B cell (primary cell): ENCODE measurements at regions not wholly inside any gene's neighbourhood (a gene's known extent, or its start where the extent isn't known, plus 50 kb on each side); places are given as distances from the start of the nearest gene placed in this dataset.

Experiments
- ATAC-seq: fragments of 200-7000 bp; cut with Tn5 transposase; one replicate; pipeline ENCODE4 v1.10.0; 2021; ENCODE audit warnings: low read depth, mild to moderate bottlenecking, moderate number of reproducible peaks, moderate library complexity
- CTCF ChIA-PET: fragments of 350-600 bp; sonication (Branson Sonifier 250); formaldehyde crosslinking; loops from one replicate; lab custom pipeline; 2021; ENCODE audit warnings: antibody characterized with exemption, inconsistent platforms; lab: Charles Lee
- POLR2A ChIA-PET: fragments of 350-600 bp; sonication (Branson Sonifier 250); formaldehyde crosslinking; loops from one replicate; lab custom pipeline; 2021; ENCODE audit warnings: antibody characterized with exemption; lab: Charles Lee
- DNase-seq: peaks from one replicate; pipeline ENCODE4 v3.0.0; 2013
- H2AFZ ChIP-seq: 2 replicates; pipeline ENCODE4 v1.6.1; 2012; ENCODE audit warnings: mild to moderate bottlenecking, low read depth, low read length; ENCODE audit not compliant: insufficient read depth, poor library complexity, severe bottlenecking
- H3K27ac ChIP-seq, 2 donors: 1 replicate in 1 of 2; 2 replicates in 1 of 2; pipeline ENCODE4 v1.5.1; 2012 to 2013; ENCODE audit warnings: low read length in 2 of 2, mild to moderate bottlenecking in 2 of 2, moderate library complexity in 1 of 2
- H3K27me3 ChIP-seq, 4 experiments: fragments of 200-600 bp in 1 of 4; sonication (generic) in 1 of 4; replicated peaks in 1 of 4; 1 replicate in 2 of 4; 2 replicates in 2 of 4; pipeline versions ENCODE4 v1.6.1 to v1.7.0; 2013 to 2016; ENCODE audit warnings: low read length in 3 of 4, mild to moderate bottlenecking in 2 of 4, mixed read lengths in 1 of 4, moderate library complexity in 1 of 4; ENCODE audit not compliant: insufficient read depth in 4 of 4, control insufficient read depth in 3 of 4; ENCODE audit errors: control extremely low read depth in 1 of 4
- H3K36me3 ChIP-seq, 2 experiments: replicated peaks in 1 of 2; 1 replicate in 1 of 2; 2 replicates in 1 of 2; pipeline versions ENCODE4 v1.6.1 to v1.7.1; 2013; ENCODE audit warnings: low read length in 1 of 2; ENCODE audit not compliant: insufficient read depth in 2 of 2, control insufficient read depth in 1 of 2; ENCODE audit errors: control extremely low read depth in 1 of 2, extremely low read depth in 1 of 2
- H3K4me1 ChIP-seq, 2 donors: fragments of 200-600 bp in 1 of 2; sonication (generic) in 1 of 2; 1 replicate in 1 of 2; 2 replicates in 1 of 2; pipeline versions ENCODE4 v1.5.1 to v1.6.1; 2013 to 2017; ENCODE audit warnings: low read length in 2 of 2; ENCODE audit not compliant: control insufficient read depth in 2 of 2, insufficient read depth in 2 of 2
- H3K4me2 ChIP-seq: replicated peaks from 2 replicates; pipeline ENCODE3; 2012; ENCODE audit warnings: mild to moderate bottlenecking, low read depth, low read length; ENCODE audit not compliant: poor library complexity, severe bottlenecking
- H3K4me3 ChIP-seq, 5 experiments: fragments of 200-600 bp in 1 of 5; sonication (generic) in 1 of 5; 1 replicate in 3 of 5; 2 replicates in 2 of 5; pipeline versions ENCODE4 v1.5.1 to v1.7.0; 2011 to 2016; ENCODE audit warnings: low read length in 4 of 5, mild to moderate bottlenecking in 4 of 5, low read depth in 2 of 5, control low read depth in 1 of 5, moderate library complexity in 1 of 5; ENCODE audit not compliant: insufficient read depth in 1 of 5; ENCODE audit errors: control extremely low read depth in 1 of 5, extremely low read depth in 1 of 5
- H3K79me2 ChIP-seq: fragments of 200-600 bp; sonication (generic); one replicate; pipeline ENCODE4 v1.6.0; 2016; ENCODE audit warnings: low read length; ENCODE audit not compliant: control insufficient read depth, insufficient read depth
- H3K9ac ChIP-seq: fragments of 200-600 bp; sonication (generic); 2 replicates; pipeline ENCODE4 v1.6.1; 2017; ENCODE audit warnings: mild to moderate bottlenecking, low read length, moderate library complexity
- H3K9me3 ChIP-seq, 3 donors: one replicate each; pipeline versions ENCODE4 v1.6.1 to v1.7.1; 2013; ENCODE audit warnings: low read length in 2 of 3; ENCODE audit not compliant: control insufficient read depth in 2 of 3, insufficient read depth in 1 of 3; ENCODE audit errors: control extremely low read depth in 1 of 3
- H4K20me1 ChIP-seq: 2 replicates; pipeline ENCODE4 v1.6.0; 2012; ENCODE audit warnings: mild to moderate bottlenecking, low read length; ENCODE audit not compliant: insufficient read depth, control insufficient read depth, poor library complexity, severe bottlenecking
- H3K27ac Mint-ChIP-seq: one replicate; pipeline ENCODE4 v1.8.0; 2021; ENCODE audit warnings: mixed read lengths
- H3K27me3 Mint-ChIP-seq: one replicate; pipeline ENCODE4 v1.8.0; 2021; ENCODE audit warnings: mixed read lengths
- H3K4me1 Mint-ChIP-seq: one replicate; pipeline ENCODE4 v1.8.0; 2021; ENCODE audit warnings: mixed read lengths
- H3K4me3 Mint-ChIP-seq: one replicate; pipeline ENCODE4 v1.8.0; 2021; ENCODE audit warnings: mixed read lengths
- H3K9me3 Mint-ChIP-seq: one replicate; pipeline ENCODE4 v1.8.0; 2022; ENCODE audit warnings: mixed read lengths; ENCODE audit not compliant: insufficient read depth
- EZH2 ChIP-seq: IDR thresholded peaks from 2 replicates; pipeline ENCODE4 v1.6.1; 2012; ENCODE audit warnings: borderline replicate concordance, low read depth, mild to moderate bottlenecking, moderate library complexity, low read length; ENCODE audit not compliant: insufficient read depth, poor library complexity, severe bottlenecking
- WGBS: methylation state at CpG from one replicate; pipeline ENCODE4 v1.1.5; 2013; ENCODE audit warnings: missing lambda C conversion rate; ENCODE audit not compliant: insufficient coverage; 5-methylcytosine and 5-hydroxymethylcytosine counted together
- intact Hi-C: fragments of 100-400 bp; cut with micrococcal nuclease; formaldehyde crosslinking; loops from one replicate; pipeline ENCODE4 v1.10.0; 2022
- TF ChIP-seq, protein P1 (sequence below): fragments of 200-600 bp; IDR thresholded peaks from one replicate; pipeline ENCODE4 v1.8.0; 2022; ENCODE audit warnings: antibody characterized with exemption, mild to moderate bottlenecking

- Histone ChIP-seq H3K79me2 (no peaks in the 10 kb centered on the region), H3K27ac (no peak overlapping the region), H3K27me3 (peaks cover 0 to 2% (median 0%) of the 10 kb centered on the region in 4 experiments), H3K4me1 (no peaks in the 10 kb centered on the region), H3K4me3 (no peak overlapping the region), H3K36me3 (no peaks in the 10 kb centered on the region), H3K9me3 (peaks cover 0 to 3% (median 0%) of the 10 kb centered on the region in 3 donors), H3K9ac (no peak overlapping the region), H4K20me1 (no peaks in the 10 kb centered on the region), H3K4me2 (no peak overlapping the region), H2AFZ (no peak overlapping the region)
- DNase-seq, result no peak
- intact Hi-C loops, result no loop called here
- Mint-ChIP-seq H3K9me3 (no peaks in the 10 kb centered on the region), H3K4me3 (no peak overlapping the region), H3K27ac (no peak overlapping the region), H3K4me1 (no peaks in the 10 kb centered on the region), H3K27me3 (no peaks in the 10 kb centered on the region)
- TF ChIP-seq, protein P1, sequence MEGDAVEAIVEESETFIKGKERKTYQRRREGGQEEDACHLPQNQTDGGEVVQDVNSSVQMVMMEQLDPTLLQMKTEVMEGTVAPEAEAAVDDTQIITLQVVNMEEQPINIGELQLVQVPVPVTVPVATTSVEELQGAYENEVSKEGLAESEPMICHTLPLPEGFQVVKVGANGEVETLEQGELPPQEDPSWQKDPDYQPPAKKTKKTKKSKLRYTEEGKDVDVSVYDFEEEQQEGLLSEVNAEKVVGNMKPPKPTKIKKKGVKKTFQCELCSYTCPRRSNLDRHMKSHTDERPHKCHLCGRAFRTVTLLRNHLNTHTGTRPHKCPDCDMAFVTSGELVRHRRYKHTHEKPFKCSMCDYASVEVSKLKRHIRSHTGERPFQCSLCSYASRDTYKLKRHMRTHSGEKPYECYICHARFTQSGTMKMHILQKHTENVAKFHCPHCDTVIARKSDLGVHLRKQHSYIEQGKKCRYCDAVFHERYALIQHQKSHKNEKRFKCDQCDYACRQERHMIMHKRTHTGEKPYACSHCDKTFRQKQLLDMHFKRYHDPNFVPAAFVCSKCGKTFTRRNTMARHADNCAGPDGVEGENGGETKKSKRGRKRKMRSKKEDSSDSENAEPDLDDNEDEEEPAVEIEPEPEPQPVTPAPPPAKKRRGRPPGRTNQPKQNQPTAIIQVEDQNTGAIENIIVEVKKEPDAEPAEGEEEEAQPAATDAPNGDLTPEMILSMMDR, result no peak
- no peak for TF ChIP-seq EZH2
- whole genome bisulfite sequencing, result no CpG with 5 or more reads among the region's 2 CpGs
- no peak for ATAC-seq
- ChIA-PET CTCF (no interaction called here), POLR2A (no interaction called here)
Measured at GRCh38 chr15:94760348-94760747, 529.0 kb downstream of the MCTP2 start.

DNA sequence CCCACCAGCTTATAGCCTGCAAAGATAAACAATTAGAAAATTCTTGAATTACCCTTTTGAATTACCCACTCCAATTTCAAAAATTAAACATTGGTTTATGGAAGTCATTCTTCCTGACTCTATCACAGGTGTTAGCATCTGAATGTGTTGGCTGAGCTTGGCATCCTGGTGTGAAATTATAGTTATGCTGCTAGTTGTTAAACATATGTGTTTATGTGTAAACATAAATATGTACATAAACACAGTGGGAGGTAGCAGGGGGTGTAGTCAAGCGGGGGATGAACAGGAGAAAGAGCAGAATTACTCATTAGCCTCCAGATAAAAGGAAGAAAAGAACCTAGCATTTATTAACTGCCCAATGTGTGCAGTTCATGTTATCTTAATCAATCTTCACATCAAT is 530.2 kb downstream of the MCTP2 start:
- CTCF ChIA-PET, result no interaction called here
- Histone ChIP-seq H3K9ac (no peak overlapping the region), H3K36me3 (no peaks in the 10 kb centered on the region), H3K4me2 (no peak overlapping the region), H3K27me3 (peaks cover 0 to 2% (median 0%) of the 10 kb centered on the region in 4 experiments), H3K27ac (no peak overlapping the region), H3K9me3 (peaks cover 0 to 3% (median 0%) of the 10 kb centered on the region in 3 donors), H4K20me1 (no peaks in the 10 kb centered on the region), H3K79me2 (no peaks in the 10 kb centered on the region), H2AFZ (no peak overlapping the region), H3K4me3 (no peak overlapping the region), H3K4me1 (no peaks in the 10 kb centered on the region)
- no peak for DNase-seq
- TF ChIP-seq, protein P1, result no peak
- no peak for TF ChIP-seq EZH2
- Mint-ChIP-seq H3K27me3 (no peaks in the 10 kb centered on the region), H3K9me3 (no peaks in the 10 kb centered on the region), H3K4me1 (no peaks in the 10 kb centered on the region), H3K4me3 (no peak overlapping the region), H3K27ac (no peak overlapping the region)
- intact Hi-C loops, result no loop called here
- ATAC-seq, result no peak
- no CpG with 5 or more reads among the region's 1 CpG for WGBS
- POLR2A ChIA-PET, result no interaction called here
